Keratinocyte (primary cell): ENCODE measurements at regions not wholly inside any gene's neighbourhood (a gene's known extent, or its start where the extent isn't known, plus 50 kb on each side); places are given as distances from the start of the nearest gene placed in this dataset.

Experiments used
- CTCF ChIP-seq, 3 experiments: IDR thresholded peaks in 1 of 3; conservative IDR thresholded peaks in 1 of 3; optimal IDR thresholded peaks in 1 of 3; 2 replicates in 2 of 3; 3 replicates in 1 of 3; pipeline versions ENCODE3 to v1.5.1; 2011; ENCODE audit warnings: low read length in 3 of 3, mild to moderate bottlenecking in 3 of 3, moderate library complexity in 2 of 3, control low read depth in 1 of 3, inconsistent platforms in 1 of 3; ENCODE audit not compliant: insufficient read depth in 2 of 3; ENCODE audit errors: extremely low read depth in 1 of 3
- EZH2 ChIP-seq: IDR thresholded peaks from one replicate; pipeline ENCODE4 v1.6.1; 2012; ENCODE audit warnings: inconsistent platforms, mild to moderate bottlenecking, low read length, moderate library complexity

- no peak for TF ChIP-seq CTCF (optimal IDR thresholded peaks at IDR 0.05 in 1 of 3, IDR thresholded peaks at IDR 0.05 in 1 of 3, conservative IDR thresholded peaks at IDR 0.05 in 1 of 3; ENCODE audit: extremely low read depth in 1 of 3, insufficient read depth in 2 of 3, low read length in 3 of 3)
- no peak for TF ChIP-seq EZH2
These were observed 592.6 kb downstream of the SLC4A3 start for GRCh38 chr2:220220009-220220408.
